ENCODE measurements at regions not wholly inside any gene's neighbourhood (a gene's known extent, or its start where the extent isn't known, plus 50 kb on each side); places are given as distances from the start of the nearest gene placed in this dataset.

GRCh38 chr5:174901336-174901735, 177.0 kb downstream of the MSX2 start:
- TF ChIP-seq CTCF (IDR thresholded peaks at IDR 0.05): no peak
- no peak for TF ChIP-seq NFIC (IDR thresholded peaks at IDR 0.05; ENCODE audit: borderline replicate concordance)
- no peak for TF ChIP-seq EZH2phosphoT487 (IDR thresholded peaks at IDR 0.05; ENCODE audit: borderline replicate concordance, low read depth)
- no peak for TF ChIP-seq REST (IDR thresholded peaks at IDR 0.05; ENCODE audit: low read depth, low read length)
- no peak for TF ChIP-seq POLR2AphosphoS5 (IDR thresholded peaks at IDR 0.05; ENCODE audit: low read depth, low read length)
- TF ChIP-seq GABPA (IDR thresholded peaks at IDR 0.05; ENCODE audit: low read depth): no peak
- TF ChIP-seq EP300 (IDR thresholded peaks at IDR 0.05; ENCODE audit: borderline replicate concordance in 1 of 2, low read depth in 1 of 2, low read length in 1 of 2): no peak

Data from SK-N-SH (cell line).